D341Med (cell line): ENCODE measurements at regions not wholly inside any gene's neighbourhood (a gene's known extent, or its start where the extent isn't known, plus 50 kb on each side); places are given as distances from the start of the nearest gene placed in this dataset.
"Not testable (repeated sequence)": the region's sequence is repeated elsewhere in the genome, so short reads cannot be mapped to it uniquely, and the experiment has no call there.

Source experiments
- DNase-seq: peaks from one replicate; pipeline ENCODE4 v3.0.0; 2012; ENCODE audit warnings: low spot score

DNA sequence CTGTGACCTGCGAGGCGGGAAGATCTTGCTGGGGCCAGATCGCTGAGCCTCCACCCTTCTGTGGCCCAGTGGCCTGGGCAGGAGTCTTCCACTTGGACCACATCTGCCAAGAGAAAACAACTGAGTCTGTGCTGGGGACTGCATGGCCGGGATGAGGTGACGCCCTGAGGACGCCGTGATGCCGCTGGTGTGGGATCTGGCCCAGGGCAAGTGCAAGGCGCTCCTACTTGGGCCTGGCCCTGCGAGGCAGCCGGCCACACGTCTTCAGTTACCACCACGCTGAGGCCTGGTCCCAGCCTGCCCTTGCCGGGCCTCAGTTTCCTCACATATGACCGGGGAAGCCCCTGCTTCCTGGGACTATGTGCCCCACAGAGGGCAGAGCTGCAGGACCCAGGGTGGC lies 133.4 kb downstream of the SLC25A46 start:
- peak; percentile 7 for DNase-seq

DNA sequence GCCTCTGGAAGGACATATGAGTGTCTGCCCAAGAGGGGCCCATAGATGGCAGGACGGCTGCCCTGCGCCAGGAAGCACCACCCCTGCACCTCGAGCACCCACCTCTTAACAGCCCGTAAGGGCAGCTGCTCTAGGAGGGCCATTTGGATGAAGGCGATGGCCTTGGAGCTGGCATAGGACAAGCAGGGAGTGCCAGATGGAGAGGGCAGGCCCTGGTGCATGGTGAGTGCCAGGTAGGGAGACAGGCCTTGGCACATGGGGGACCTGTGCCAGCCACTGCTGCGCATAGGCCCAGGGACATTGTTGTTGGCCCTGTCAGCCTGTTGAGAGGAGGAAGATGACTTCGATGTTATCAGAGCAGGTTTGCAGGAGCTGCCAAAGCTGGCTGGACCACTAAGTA lies 134.2 kb downstream of the SLC25A46 start:
- DNase-seq = peak; percentile 9

GRCh38 chr5:110873773-110874437 lies 135.1 kb downstream of the SLC25A46 start:
- no peak for DNase-seq

DNA sequence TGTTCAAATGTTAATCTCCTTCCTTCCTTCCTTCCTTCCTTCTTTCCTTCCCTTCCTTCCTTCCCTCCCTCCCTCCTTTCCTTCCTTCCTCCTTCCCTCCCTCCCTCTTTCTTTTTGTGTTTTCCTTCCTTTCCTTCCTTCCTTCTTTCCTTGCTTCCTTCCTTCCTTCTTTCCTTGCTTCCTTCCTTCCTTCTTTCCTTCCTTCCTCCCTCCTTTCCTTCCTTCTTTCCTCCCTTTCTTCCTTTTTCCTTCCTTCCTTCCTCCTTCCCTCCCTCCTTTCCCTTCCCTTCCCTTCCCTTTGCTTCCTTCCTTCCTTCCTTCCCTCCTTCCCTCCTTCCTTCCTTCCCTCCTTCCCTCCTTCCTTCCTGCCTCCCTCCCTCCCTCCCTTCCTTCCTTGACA lies 136.3 kb downstream of the SLC25A46 start:
- DNase-seq = not testable (repeated sequence)

DNA sequence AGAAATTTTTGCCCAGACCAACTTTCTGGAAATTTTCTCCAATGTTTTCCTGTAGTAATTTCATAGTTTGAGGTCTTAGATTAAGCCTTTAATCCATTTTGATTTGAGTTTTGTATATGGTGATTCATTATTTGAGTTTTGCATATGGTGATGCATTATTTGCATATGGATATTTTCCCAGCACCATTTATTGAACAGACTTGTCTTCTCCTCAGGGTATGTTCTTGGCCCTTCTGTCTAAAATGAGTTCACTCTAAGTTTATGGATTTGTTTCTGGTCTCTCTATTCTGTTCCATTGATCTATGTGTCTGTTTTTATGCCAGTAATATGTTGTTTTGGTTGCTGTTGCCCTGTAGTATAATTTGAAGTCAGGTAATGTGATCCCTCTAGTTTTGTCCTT lies 139.3 kb downstream of the SLC25A46 start:
- DNase-seq = no peak

GRCh38 chr5:110879675-110880074 lies 140.9 kb downstream of the SLC25A46 start:
- no peak for DNase-seq

GRCh38 chr5:110880413-110880812 lies 141.6 kb downstream of the SLC25A46 start:
- DNase-seq = no peak

- DNase-seq = no peak
These were observed 145.2 kb downstream of the SLC25A46 start for GRCh38 chr5:110884005-110884404.

DNA sequence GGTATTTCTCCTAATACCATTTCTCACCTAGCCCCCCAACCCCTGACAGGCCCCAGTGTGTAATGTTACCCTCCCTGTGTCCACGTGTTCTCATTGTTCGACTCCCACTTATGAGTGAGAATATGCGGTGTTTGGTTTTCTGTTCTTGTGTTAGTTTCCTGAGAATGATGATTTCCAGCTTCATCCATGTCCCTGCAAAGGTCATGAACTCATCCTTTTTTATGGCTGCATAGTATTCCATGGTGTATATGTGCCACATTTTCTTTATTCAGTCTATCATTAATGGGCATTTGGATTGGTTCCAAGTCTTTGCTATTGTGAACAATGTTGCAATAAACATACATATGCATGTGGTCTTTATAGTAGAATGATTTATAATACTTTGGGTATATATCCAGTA lies 148.4 kb downstream of the SLC25A46 start:
- not testable (repeated sequence) for DNase-seq

- not testable (repeated sequence) for DNase-seq
These were observed 155.2 kb downstream of the SLC25A46 start for GRCh38 chr5:110893854-110894483.

- no peak for DNase-seq
These were observed 156.0 kb downstream of the SLC25A46 start for GRCh38 chr5:110894805-110895204.

DNA sequence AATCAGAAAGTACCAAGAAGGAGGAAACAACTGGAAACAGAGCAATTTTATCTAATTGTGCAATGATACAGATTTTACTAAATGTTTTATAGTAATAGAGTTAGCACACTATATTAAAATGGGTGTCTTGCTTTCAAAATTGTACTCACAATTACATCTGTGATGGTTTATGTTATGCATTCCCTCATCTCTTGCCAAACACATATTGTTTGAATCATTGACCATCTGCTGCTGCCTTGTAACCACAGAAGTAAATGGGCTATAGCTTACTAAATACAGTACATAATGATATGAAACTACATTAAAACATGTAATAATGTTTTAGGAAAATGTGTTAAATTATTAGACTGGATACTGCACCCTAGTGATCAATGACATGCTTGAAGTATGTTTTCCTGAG lies 158.1 kb downstream of the SLC25A46 start:
- no peak for DNase-seq

GRCh38 chr5:110899566-110900412 lies 161.0 kb downstream of the SLC25A46 start:
- DNase-seq = no peak

DNA sequence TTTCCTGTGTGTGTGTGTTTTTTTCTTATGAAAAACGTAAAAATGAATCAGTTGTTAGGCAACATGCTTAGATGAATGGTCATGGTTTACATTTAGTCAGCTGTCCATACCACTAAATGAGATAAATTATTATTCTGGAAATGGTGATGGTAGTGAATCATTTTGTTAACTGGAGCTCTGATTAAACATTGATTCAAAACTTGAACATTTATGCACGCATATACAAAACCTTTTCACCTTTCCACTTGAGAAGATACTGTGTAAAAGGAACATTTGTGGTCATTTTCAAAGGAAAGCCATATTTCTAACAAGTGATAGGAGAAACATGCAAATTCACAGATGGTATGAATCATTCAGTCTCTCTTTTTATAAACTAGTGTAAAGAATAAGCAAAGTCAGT lies 162.0 kb downstream of the SLC25A46 start:
- DNase-seq = no peak

DNA sequence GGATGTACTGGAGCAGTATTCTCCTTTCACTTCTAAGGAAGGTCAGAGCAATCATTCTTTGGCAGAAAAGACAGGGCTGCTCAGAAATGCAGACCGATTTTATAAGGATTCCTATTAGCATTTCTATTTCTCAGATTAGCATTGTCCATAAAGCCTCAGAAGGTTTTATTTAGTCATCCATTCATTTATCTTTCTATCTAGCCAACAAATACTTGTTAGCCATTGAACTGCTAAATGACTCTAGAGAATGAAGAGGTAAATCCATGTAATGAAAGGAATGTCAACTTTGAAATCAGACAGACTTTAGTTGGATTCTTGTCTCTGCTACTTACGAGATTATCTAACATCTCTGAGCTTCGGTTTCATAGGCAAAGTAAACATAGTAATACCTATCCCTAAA lies 165.2 kb downstream of the SLC25A46 start:
- no peak for DNase-seq

- no peak for DNase-seq
These were observed 162.7 kb upstream of the TSLP start for GRCh38 chr5:110908848-110909247.

DNA sequence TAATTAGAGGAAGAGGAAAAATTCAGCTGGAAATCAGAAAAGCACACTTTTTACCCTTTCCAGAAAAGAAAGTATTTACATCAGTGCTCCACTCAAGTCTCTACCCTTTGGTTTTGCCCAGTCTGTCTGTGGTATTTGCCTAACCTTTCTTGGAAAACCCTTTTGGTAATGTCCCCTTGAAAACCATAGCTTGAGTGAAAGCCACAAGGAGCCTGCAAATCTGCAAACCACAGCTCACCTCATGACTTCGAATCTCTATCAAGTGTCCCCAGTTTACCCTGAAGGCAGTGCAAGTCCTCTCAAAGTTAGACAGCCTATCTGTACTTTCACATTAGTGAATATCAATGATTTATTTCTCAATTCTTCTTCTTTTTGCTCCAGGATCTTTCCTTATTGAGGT lies 162.1 kb upstream of the TSLP start:
- DNase-seq = no peak

GRCh38 chr5:110909950-110910349 lies 161.6 kb upstream of the TSLP start:
- DNase-seq = no peak

DNA sequence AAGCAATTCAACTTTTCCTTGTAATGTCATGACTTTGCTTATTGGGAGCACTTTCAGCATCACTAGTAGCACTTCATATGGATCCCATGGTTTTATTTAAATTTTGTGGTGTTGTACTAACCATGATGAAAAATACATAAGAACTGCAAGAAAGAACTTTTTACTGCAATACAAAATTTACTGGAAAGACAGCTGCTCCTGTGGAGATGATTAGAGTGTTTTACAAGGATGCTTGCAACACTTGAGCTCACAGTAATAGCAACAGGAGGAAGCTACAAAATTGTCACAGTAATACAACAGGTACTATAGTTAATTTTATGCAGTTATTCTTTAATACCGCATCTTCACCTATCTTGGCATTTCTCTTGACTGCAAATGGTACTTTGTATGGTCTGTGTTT lies 158.3 kb upstream of the TSLP start:
- DNase-seq = no peak

DNA sequence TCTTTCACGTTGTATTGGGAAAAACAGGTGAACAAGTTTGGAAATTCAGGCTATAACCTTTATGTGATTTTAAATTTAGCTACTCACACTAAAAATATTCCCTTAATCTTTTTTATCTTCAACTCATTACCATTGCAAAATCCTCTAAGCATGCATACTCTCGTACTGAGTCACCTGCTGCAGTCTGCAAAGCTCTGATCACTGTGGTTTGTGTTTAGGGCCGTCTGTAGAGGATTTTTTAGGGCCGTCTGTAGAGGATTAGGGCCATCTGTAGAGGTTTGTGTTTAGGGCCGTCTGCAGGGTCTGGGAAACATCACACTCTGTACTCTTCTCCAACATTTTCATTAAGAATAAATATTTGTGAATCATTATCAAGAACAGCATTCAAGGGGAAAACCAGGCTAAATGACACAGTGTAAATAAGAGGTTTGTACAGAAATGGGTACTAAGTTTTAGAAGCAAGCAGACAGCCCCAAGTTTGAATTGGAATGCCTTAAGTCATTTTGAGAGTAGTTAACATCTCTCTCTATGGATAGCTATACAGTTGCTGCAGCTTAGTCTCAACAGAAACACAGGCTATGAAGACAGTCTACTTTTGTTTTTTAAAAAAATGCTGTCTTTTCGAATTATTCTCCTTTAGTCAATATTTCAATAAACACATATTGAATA lies 155.0 kb upstream of the TSLP start:
- DNase-seq = peak; percentile 40

GRCh38 chr5:110917161-110917875 lies 154.2 kb upstream of the TSLP start:
- DNase-seq = no peak

GRCh38 chr5:110918683-110919082 lies 152.8 kb upstream of the TSLP start:
- no peak for DNase-seq
